ENCODE measurements at regions not wholly inside any gene's neighbourhood (a gene's known extent, or its start where the extent isn't known, plus 50 kb on each side); places are given as distances from the start of the nearest gene placed in this dataset.

GRCh38 chr3:16818945-16819344 is 65.8 kb upstream of the PLCL2 start:
- TF ChIP-seq CTCF (conservative IDR thresholded peaks at IDR 0.05; ENCODE audit: low read depth, low read length), result no peak
- H3K4me3 ChIP-seq (ENCODE audit: low read depth, low read length), result no peak overlapping the region
- no peak for DNase-seq (ENCODE audit: low read depth)

GRCh38 chr3:16820485-16820884 is 64.3 kb upstream of the PLCL2 start:
- no peak for TF ChIP-seq CTCF (conservative IDR thresholded peaks at IDR 0.05; ENCODE audit: low read depth, low read length)
- H3K4me3 ChIP-seq (ENCODE audit: low read depth, low read length), result no peak overlapping the region
- DNase-seq (ENCODE audit: low read depth), result no peak

- no peak for DNase-seq (ENCODE audit: low read depth)
- TF ChIP-seq CTCF (conservative IDR thresholded peaks at IDR 0.05; ENCODE audit: low read depth, low read length), result no peak
- H3K4me3 ChIP-seq (ENCODE audit: low read depth, low read length), result no peak overlapping the region
Observed at GRCh38 chr3:16821053-16821452, 63.7 kb upstream of the PLCL2 start.

- TF ChIP-seq CTCF (conservative IDR thresholded peaks at IDR 0.05; ENCODE audit: low read depth, low read length), result no peak
- H3K4me3 ChIP-seq (ENCODE audit: low read depth, low read length), result no peak overlapping the region
- no peak for DNase-seq (ENCODE audit: low read depth)
Observed at GRCh38 chr3:16824081-16824696, 60.6 kb upstream of the PLCL2 start.

- DNase-seq (ENCODE audit: low read depth), result no peak
- TF ChIP-seq CTCF (conservative IDR thresholded peaks at IDR 0.05; ENCODE audit: low read depth, low read length), result no peak
- no peak overlapping the region for H3K4me3 ChIP-seq (ENCODE audit: low read depth, low read length)
Observed at GRCh38 chr3:16825617-16826204, 59.0 kb upstream of the PLCL2 start.

GRCh38 chr3:16828815-16829214 is 55.9 kb upstream of the PLCL2 start:
- TF ChIP-seq CTCF (conservative IDR thresholded peaks at IDR 0.05; ENCODE audit: low read depth, low read length), result peak; percentile 76
- DNase-seq (ENCODE audit: low read depth), result peak; percentile 85
- H3K4me3 ChIP-seq (ENCODE audit: low read depth, low read length), result no peak overlapping the region

- DNase-seq (ENCODE audit: low read depth), result no peak
- TF ChIP-seq CTCF (conservative IDR thresholded peaks at IDR 0.05; ENCODE audit: low read depth, low read length), result no peak
- no peak overlapping the region for H3K4me3 ChIP-seq (ENCODE audit: low read depth, low read length)
Observed at GRCh38 chr3:16831846-16832245, 52.9 kb upstream of the PLCL2 start.
